HG03108 (cell line): ENCODE measurements at regions not wholly inside any gene's neighbourhood (a gene's known extent, or its start where the extent isn't known, plus 50 kb on each side); places are given as distances from the start of the nearest gene placed in this dataset.
A peak's percentile ranks its signal among the peaks of the same experiment; 100 is the strongest.

Source experiments
- ATAC-seq: cut with Tn5 transposase; IDR thresholded peaks from one replicate; pipeline ENCODE4 v1.9.1; 2021; ENCODE audit warnings: moderate library complexity; ENCODE audit not compliant: unreplicated experiment

GRCh38 chr13:103188713-103189326, 122.6 kb upstream of the SLC10A2 start:
- ATAC-seq, result no peak

GRCh38 chr13:103187721-103188156, 121.5 kb upstream of the SLC10A2 start:
- ATAC-seq, result no peak

GRCh38 chr13:103184413-103184812, 118.2 kb upstream of the SLC10A2 start:
- ATAC-seq, result peak; percentile 39

GRCh38 chr13:103178986-103179943, 113.0 kb upstream of the SLC10A2 start:
- ATAC-seq, result no peak

- no peak for ATAC-seq
Measured at GRCh38 chr13:103174966-103175365, 108.7 kb upstream of the SLC10A2 start.

GRCh38 chr13:103168901-103169508, 102.8 kb upstream of the SLC10A2 start:
- no peak for ATAC-seq

GRCh38 chr13:103164251-103164650, 98.0 kb upstream of the SLC10A2 start:
- no peak for ATAC-seq

- no peak for ATAC-seq
Measured at GRCh38 chr13:103161476-103161875, 95.3 kb upstream of the SLC10A2 start.

GRCh38 chr13:103157434-103158145, 91.4 kb upstream of the SLC10A2 start:
- no peak for ATAC-seq

- ATAC-seq, result no peak
Measured at GRCh38 chr13:103157016-103157415, 90.8 kb upstream of the SLC10A2 start.

GRCh38 chr13:103156346-103156998, 90.3 kb upstream of the SLC10A2 start:
- no peak for ATAC-seq

- no peak for ATAC-seq
Measured at GRCh38 chr13:103153466-103153865, 87.2 kb upstream of the SLC10A2 start.

GRCh38 chr13:103147961-103148360, 81.7 kb upstream of the SLC10A2 start:
- ATAC-seq, result no peak

- no peak for ATAC-seq
Measured at GRCh38 chr13:103145442-103145841, 79.2 kb upstream of the SLC10A2 start.

GRCh38 chr13:103143432-103143831, 77.2 kb upstream of the SLC10A2 start:
- ATAC-seq, result no peak

- no peak for ATAC-seq
Measured at GRCh38 chr13:103142151-103142550, 75.9 kb upstream of the SLC10A2 start.

GRCh38 chr13:103140001-103140671, 73.9 kb upstream of the SLC10A2 start:
- peak; percentile 86 for ATAC-seq

GRCh38 chr13:103134271-103134670, 68.1 kb upstream of the SLC10A2 start:
- ATAC-seq, result peak; percentile 51

- no peak for ATAC-seq
Measured at GRCh38 chr13:103133556-103133955, 67.3 kb upstream of the SLC10A2 start.

GRCh38 chr13:103130681-103131210, 64.5 kb upstream of the SLC10A2 start:
- peak; percentile 65 for ATAC-seq
